Urothelium cell line (cell line): ENCODE measurements at regions not wholly inside any gene's neighbourhood (a gene's known extent, or its start where the extent isn't known, plus 50 kb on each side); places are given as distances from the start of the nearest gene placed in this dataset.
A peak's percentile ranks its signal among the peaks of the same experiment; 100 is the strongest.

Experiments used
- DNase-seq: peaks from one replicate; pipeline ENCODE4 v3.0.0; 2011; ENCODE audit warnings: low spot score, mixed read lengths
- FAIRE-seq: peaks from 2 replicates; lab custom pipeline; 2011; peaks lifted over from hg19 to GRCh38; lab: Jason Lieb, UNC

- DNase-seq (no peak), FAIRE-seq (no peak)
Measured at GRCh38 chr20:9923648-9924047, 84.8 kb upstream of the PAK5 start.

- DNase-seq: no peak
- FAIRE-seq: no peak
Measured at GRCh38 chr20:9920866-9921265, 82.0 kb upstream of the PAK5 start.

- DNase-seq (no peak), FAIRE-seq (no peak)
Measured at GRCh38 chr20:9919271-9920014, 80.6 kb upstream of the PAK5 start.

GRCh38 chr20:9918348-9918747 lies 79.5 kb upstream of the PAK5 start:
- DNase-seq (no peak), FAIRE-seq (no peak)

GRCh38 chr20:9916761-9917160 lies 77.9 kb upstream of the PAK5 start:
- DNase-seq: no peak
- no peak for FAIRE-seq

- FAIRE-seq: no peak
- DNase-seq: peak; percentile 46
Measured at GRCh38 chr20:9912858-9913434, 74.1 kb upstream of the PAK5 start.

GRCh38 chr20:9912290-9912689 lies 73.4 kb upstream of the PAK5 start:
- FAIRE-seq (no peak), DNase-seq (no peak)

GRCh38 chr20:9911519-9911918 lies 72.6 kb upstream of the PAK5 start:
- DNase-seq (no peak), FAIRE-seq (no peak)

GRCh38 chr20:9909167-9909566 lies 70.3 kb upstream of the PAK5 start:
- no peak for DNase-seq
- no peak for FAIRE-seq

- FAIRE-seq (no peak), DNase-seq (no peak)
Measured at GRCh38 chr20:9903048-9903655, 64.3 kb upstream of the PAK5 start.

GRCh38 chr20:9889270-9889981 lies 50.5 kb upstream of the PAK5 start:
- peak; percentile 17 for DNase-seq

More at GRCh38 chr20:9889270-9889981, 50.5 kb upstream of the PAK5 start:
- FAIRE-seq: no peak
